ENCODE measurements at regions not wholly inside any gene's neighbourhood (a gene's known extent, or its start where the extent isn't known, plus 50 kb on each side); places are given as distances from the start of the nearest gene placed in this dataset.

DNA sequence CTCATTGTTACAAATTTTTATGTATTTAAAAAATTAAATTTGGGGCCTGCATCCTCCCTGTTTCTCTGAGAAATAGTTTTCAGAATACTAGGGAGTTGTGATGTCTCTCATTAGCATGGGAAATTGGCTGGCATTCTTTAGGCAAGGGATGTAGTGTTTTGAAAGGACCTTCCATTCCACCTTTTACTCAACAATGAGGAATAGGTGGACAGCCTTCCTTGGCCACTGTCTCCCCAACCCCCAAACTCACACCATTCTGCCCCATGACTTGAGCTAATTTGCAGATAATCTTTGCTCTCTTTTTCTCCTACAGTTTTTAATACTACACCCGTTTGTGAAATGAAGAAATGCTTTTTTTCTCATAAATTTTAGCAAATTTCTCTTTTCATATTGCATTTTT lies 244.6 kb upstream of the SPRY2 start:
- TF ChIP-seq, protein P1, sequence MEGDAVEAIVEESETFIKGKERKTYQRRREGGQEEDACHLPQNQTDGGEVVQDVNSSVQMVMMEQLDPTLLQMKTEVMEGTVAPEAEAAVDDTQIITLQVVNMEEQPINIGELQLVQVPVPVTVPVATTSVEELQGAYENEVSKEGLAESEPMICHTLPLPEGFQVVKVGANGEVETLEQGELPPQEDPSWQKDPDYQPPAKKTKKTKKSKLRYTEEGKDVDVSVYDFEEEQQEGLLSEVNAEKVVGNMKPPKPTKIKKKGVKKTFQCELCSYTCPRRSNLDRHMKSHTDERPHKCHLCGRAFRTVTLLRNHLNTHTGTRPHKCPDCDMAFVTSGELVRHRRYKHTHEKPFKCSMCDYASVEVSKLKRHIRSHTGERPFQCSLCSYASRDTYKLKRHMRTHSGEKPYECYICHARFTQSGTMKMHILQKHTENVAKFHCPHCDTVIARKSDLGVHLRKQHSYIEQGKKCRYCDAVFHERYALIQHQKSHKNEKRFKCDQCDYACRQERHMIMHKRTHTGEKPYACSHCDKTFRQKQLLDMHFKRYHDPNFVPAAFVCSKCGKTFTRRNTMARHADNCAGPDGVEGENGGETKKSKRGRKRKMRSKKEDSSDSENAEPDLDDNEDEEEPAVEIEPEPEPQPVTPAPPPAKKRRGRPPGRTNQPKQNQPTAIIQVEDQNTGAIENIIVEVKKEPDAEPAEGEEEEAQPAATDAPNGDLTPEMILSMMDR (IDR thresholded peaks at IDR 0.05), result no peak
- TF ChIP-seq RFX5 (IDR thresholded peaks at IDR 0.05) (no peak), EHMT2 (IDR thresholded peaks at IDR 0.05; ENCODE audit: low read depth) (no peak), JUNB (IDR thresholded peaks at IDR 0.05) (no peak), CHD2 (IDR thresholded peaks at IDR 0.05; ENCODE audit: low read length, partially characterized antibody) (no peak), MYC (IDR thresholded peaks at IDR 0.05; ENCODE audit: borderline replicate concordance, low read length) (no peak), POLR2A (IDR thresholded peaks at IDR 0.05; ENCODE audit: low read length) (no peak)

All from A549 (cell line).